NCI-H1694 treated with DMSO at 0.1 percent for 48 hours (cell line): ENCODE measurements at regions not wholly inside any gene's neighbourhood (a gene's known extent, or its start where the extent isn't known, plus 50 kb on each side); places are given as distances from the start of the nearest gene placed in this dataset.

Experiments
- DNase-seq: peaks from one replicate; lab custom pipeline; 2025; lab: John Stamatoyannopoulos, UW

DNA sequence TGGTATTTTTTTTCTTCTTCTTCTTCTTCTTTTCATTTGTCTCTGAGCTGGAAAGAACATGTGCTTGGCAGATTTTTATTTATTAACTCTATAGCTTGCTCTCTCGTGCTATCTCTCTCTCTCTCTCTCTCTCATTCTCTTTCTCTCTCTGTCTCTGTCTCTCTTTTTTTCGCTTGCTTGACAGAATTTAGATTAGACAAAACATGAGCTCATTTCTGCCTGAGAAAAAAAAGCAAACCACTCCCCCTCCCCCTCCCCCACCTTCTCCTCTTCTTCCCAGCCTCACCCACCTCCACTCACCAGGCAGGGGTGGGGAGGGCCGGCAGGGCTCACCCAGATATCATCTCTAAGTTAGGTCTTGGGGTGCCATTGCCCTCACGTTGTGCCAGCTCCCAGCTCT, 81.5 kb downstream of the PJA1 start:
- no peak for DNase-seq

DNA sequence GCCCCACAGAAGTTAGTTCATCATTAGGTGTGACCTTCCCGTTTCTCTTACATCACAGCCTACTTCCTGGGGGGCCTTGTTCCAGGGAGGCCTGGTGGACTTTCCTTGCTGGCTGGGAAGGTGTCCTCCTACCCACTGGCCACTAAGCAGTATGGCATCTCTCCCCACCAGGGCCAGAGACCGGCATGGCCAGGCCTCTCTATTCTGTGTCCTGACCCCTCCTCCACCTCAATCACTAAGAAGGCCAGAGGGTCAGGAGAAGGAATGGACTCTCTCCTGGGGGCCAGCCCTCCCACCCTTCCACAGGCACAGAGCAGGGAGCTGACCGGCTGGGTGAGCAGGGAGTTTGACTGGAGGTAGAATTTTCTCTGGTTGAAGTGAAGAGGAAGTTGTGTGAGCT, 81.9 kb downstream of the PJA1 start:
- no peak for DNase-seq

DNA sequence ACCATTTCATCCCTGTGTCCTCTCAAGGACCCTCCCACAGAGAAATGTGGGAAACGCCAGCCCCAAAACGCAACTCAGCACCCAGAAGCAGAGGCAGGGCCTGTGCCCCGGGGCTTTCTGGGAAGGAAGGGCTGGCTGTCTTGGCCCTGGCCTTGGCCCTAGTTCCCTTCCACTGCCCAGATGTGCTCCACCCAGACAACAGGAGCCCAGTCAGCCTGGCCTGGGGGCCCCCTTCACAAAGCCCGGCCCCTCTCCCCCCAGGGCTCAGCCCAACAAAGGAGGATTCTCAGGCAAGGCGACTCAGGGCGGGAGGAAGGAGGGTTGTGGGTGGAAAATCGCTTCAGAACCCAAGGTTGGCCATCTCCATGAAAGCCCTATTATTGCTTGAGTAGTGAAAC, 82.5 kb downstream of the PJA1 start:
- no peak for DNase-seq

DNA sequence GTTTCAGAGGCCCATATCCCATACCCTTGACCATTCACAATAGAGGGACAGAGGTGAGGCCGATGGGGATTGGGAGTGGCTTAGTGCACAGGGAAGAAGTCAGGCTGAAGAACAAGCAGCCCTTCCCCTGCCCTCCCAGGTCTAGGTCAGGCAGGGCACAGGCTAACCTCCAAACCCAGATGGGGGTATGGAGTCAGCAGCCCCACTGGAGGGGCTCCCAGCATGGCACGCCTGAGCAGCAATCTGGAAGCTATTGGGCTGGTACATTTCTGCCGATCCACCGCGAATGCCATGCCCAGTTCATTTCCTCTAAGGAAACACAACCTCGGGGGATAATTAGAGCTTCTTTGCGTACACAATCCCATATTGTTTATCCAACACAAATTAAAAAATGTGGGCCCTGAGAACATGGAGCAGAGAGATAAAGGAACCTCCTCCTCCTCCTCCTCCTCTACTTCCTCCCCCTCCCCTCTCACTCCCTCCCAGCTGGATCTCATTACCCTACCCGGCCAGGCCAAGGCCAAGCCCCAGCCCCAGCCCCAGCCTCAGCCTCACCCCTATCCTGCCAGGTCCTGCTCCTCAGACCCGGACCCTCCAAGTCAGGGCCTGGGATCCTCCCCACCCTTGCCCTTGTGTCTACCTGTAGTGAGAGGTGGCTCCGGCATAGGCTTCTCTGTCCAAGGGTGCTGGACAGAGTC, 83.0 kb downstream of the PJA1 start:
- DNase-seq, result no peak

DNA sequence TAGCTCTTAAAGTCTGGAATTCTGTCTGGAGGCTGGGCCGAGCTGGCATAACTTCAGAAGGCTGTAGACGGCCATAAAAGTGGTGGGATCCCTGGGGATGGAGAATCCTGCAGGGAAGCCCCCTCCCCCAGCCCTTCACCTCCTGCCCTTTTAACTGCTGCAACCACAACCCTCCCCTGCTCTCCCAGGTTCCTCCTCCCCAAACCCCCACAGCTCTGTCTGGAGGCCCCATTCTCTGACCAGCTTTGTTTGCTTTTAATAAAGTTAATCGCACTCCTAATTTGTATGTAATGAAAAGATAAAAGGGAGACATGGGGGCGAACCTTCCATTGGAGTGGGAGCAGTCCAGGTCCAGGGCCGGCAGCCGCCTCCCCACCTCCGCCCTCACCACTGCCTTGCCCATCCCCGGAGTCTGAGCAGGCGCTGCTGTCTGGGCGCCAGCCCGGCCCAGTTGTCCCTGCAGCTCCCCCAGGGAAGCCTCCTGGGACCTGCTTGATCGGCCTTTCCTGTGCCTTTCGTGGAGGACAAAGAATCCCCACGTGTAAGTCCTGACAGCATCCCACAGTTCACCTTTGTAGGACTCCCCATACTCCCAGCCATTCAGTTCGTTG, 84.3 kb downstream of the PJA1 start:
- DNase-seq, result no peak

DNA sequence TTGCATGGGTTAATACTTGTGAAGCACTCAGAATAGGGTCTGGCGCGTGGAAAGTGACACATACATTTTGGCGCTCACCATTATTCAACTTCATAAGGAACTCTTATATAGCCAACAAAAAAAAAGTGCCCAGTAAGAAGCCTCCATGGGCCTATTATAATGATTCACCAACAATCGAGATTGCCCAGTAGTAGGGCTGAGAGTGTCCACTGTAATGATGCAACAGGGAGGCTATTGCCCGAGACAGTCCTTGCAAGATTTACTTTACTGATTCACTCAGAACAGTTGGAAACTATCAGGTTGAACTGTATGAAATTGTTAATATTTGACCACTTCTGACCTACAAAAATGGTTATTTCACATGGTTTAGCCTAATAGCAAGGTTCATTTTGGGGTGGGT, 86.0 kb downstream of the PJA1 start:
- no peak for DNase-seq

DNA sequence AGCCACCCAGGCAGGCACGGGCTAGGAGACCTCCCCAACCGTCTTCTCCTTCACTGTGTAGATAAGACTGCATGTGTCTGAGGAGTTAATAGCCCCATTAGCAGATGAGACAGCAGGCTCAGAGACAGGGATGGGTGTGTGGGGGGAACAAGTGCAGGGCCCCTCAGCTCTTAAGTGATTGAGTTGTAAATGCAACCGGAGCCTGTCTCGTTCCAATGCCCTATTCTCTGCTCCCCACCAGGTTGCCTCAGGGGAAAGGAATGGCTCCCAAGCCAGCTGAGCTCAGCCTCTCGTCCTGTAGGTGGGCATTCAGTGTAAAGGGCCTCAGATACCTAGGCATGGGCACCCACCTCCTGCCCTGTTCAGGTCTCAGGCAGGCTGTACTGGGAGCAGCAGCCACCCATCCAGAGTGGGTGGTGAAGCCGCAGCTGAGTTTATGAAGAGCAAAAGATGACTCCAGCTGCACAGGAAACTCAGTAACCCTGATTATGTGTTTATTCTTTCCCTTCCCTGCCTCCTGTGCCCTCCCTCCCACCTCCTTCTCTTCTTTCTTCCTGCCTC, 87.3 kb downstream of the PJA1 start:
- no peak for DNase-seq

DNA sequence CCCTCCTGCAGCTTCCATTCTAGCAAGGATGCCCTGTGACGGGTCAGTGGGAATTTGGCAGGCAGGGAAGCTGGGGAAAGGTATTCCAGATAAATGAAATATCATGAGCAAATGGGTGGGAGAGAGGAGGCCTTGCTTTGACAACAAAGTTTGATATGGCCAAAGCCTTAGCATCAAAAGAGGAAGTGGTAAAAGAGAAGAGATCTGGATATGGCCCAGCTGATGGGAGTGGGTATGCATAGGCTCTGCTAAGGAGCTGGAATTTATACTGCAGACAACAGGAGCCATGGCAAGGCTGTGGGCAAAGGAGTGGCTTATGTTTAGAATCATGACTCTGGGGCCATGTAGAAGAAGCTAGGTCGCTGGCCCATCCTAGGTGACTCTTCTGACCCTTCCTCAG, 89.2 kb downstream of the PJA1 start:
- DNase-seq, result no peak

DNA sequence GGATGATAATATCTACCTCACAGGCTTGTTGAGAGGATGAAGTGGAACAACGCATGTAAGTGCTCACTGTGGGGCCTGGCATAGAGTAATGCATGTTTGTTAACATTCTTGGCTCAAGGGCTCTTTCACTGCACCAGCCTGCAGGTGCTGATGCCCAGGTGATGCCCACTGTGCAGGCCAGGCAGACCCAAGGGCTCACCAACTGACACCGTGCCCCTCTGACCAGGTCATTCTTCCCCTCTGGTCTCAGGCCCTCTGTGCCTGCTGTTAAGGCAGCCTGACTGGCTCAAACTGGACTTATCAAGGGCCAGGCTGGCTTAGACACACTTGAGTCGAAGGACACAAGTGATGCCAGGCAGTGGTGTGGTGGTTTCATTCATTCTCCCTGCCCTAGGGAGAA, 90.5 kb downstream of the PJA1 start:
- DNase-seq, result no peak

DNA sequence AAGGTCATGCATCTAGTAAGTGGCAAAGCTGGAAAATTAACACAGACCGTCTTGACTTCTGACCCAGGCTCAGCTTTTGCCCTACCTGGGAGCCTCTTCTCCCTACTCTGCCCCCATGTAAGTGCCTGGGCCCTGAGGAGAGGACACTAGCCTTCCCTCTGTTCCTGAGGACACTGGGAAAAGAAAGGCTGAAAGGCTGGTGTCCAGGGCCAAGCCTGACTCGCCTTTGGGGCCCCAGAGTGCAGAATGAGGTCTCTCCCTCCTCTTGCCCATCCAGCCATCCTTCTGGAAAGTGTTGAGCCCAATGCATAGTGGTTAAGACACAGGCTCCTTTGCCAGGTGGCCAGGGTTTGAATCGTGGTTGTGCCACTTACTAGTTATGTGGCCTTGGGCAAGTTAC, 91.5 kb downstream of the PJA1 start:
- no peak for DNase-seq

DNA sequence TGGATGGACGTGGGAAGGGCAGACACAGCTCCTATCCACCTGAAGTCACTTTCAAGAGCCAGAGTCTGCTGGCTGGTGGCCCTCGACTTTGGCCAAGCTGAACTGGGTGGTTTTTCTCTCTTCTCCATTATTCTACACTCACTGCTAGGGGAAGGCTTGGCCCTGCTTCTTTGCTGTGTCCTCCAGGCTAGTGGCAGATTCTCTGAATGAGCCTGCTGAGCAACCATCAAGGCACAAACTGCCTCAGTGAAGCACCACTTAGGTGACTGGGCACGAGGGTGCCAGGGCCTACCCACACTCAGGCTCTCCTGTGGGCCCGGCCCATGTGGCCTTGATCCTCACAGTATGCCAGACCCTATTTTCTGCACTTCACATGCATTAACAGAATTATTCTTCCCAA, 92.0 kb downstream of the PJA1 start:
- DNase-seq, result no peak

DNA sequence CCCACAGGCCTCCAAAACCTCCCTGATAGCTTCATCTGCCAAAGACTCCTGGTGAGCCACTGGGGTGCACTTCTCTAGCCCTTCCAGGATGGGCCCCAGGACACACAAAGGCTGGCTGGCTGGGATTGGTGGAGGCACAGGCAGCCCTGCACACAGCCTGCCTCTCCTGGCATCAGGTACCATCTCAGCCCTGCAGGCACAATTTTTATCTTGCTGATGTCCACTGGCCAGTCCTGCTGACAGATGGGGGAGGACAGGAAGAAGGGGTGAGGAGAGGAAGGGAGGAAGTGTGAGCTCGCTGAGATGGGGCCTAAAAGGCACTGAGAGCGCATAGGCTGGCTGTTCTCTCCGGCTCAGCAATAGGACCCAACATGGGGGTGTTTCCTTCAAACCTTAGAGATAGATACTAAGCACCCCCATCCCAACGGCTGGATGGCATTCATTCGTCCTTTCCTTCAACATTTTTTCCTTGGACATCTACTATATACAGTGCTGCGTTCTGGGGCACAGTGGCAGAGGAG, 92.7 kb downstream of the PJA1 start:
- no peak for DNase-seq

DNA sequence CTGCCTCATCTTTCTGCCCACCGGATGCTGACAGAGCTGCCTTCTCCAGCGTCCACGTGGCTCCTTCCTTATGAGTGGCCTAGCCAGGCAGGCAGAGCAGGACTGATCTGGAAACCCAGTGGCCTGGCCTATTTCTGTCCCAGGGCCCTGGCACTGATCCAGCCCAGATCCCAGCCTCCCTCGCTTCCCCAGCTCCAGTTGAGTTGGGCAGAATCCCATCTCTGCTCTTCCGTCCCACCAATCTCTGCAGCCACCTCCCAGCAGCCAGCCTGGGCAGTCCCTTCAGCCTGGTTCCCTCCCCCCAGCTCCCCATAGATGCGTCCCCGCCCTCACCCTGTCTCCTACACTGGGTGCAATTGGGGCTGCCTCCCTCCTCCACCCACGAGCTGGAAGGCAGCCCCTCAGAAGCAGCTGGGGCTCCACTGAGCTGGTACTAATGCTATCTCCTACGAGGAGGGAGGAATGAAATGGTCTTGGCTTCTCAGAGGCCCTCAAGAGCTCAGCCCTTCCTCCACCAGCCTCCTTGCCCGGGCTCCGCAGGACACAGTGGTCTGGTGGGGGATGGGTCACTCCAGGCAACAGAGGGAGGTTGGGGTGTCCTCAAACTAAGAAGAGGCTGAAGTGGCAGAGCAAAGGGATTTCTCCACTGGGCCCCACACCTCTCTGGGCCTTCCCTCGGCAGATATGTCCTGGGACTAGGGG, 94.2 kb downstream of the PJA1 start:
- no peak for DNase-seq

DNA sequence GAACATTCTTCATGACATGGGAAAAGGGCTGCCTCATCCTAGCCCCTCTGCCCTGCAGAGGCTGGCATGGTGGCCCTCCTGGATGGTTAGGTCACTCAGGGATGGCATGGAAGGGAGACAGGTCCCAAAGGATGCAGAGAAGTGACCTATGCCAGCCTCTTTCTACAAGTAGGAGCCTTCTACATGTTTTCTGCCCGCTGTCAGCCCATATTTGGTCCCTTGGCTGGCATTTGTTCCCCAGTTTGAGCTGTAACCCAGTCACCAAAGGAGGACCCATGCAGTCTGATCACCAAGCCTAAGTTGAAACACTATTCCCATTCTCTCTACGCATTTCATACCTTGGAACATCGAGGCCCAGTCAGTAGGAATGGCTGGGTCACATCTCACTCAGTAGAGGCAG, 95.4 kb downstream of the PJA1 start:
- DNase-seq, result no peak

DNA sequence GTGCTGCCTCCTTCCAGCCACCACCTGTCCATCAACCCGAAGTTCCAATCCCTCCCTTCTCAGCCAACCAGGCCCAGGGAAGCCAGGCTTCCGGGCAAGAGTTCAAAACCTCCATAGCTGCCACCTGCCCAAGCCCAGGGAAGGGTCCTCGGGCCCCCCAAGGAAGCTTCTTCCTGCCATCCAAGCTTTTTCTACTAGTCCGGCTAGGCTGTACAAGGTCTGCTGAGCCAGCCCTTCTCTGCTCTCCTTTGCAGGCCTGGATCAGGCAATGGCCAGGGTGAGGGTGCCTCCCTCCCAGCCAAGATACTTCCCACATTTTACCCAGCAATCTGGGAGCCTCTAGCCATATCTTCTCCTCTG, 96.2 kb downstream of the PJA1 start:
- DNase-seq, result no peak

DNA sequence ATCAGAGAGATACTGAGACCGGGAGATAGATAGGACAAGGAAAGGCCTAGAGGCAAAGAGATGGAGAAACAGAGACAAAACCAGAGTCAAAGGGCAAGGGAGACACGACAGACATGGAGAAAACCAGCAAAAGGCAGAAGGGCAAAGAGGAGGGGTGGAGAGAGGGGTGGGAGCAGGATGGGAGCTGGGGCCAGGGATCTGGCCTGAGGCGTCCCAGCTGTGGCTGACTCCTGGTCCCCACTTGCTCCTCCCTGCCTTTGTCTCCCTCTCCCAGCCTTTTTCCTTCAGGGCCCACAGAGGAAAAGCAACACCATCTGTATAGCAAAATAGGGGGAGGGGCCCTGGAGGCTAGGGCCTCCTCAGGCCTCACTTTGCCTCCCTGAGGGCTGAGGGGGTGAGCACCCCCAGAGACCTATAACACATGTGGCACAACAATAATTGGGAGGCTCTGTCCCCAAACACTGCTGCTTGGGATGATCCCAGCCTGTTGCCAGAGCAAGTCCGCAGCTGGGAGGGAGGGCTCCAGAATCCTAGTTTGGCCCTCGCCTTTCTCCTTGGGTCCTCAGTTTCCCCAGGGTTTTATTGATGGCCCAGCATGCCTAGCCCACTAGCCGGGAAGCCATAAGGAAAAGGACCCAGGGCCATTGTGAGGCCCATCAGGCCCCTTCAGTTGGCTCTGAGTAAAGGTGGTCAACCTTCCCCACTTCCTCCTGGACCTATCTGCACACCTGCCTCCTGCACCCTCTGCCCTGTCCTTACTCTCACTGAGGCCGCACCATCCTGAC, 96.8 kb downstream of the PJA1 start:
- no peak for DNase-seq

DNA sequence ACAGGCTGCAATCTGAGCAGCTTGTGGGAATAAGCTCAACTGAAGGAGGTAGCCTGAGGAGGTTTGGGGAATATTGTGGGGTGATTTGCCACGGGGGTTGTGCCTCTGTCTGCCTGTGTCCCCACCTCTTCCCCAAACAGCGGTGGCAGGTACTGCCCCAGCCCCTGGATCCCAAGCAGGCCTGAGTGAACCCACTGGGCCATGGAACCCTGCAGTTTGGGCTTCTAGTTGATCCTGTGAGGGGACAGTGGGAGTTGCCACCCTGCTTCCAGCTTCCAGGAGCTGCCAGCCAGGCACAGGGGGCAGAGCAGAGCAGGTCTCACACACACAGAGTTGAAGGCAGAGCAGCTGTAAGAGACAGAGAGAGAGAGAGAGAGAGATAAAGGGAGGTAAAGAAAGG, 97.4 kb downstream of the PJA1 start:
- no peak for DNase-seq

DNA sequence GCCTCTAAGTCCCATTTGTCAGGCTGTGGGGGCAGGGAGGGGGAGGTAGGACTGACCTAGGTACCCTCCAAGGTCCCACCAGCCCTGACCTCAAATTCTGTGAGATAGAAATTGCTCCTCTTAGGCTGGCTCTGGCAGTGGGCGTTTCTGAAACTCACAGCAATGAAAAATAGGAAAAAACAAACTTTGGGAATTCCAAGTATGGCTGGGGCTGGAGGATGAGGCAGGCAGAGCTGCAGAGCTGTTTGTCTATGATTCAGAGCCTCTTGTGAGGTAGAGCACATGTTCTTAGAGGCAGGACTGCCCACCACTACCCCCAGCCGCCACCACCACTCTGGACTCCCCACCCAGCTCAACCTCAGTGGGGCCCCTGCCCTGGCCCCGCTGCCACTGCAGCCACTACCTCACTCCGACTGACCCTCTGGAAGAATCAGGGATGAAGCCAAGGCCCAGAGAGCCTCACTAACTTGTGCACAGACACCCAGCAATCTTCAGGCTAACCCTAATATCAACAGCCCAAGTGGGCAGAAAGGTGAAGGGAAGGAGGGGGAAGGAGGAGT, 98.2 kb downstream of the PJA1 start:
- DNase-seq, result no peak

DNA sequence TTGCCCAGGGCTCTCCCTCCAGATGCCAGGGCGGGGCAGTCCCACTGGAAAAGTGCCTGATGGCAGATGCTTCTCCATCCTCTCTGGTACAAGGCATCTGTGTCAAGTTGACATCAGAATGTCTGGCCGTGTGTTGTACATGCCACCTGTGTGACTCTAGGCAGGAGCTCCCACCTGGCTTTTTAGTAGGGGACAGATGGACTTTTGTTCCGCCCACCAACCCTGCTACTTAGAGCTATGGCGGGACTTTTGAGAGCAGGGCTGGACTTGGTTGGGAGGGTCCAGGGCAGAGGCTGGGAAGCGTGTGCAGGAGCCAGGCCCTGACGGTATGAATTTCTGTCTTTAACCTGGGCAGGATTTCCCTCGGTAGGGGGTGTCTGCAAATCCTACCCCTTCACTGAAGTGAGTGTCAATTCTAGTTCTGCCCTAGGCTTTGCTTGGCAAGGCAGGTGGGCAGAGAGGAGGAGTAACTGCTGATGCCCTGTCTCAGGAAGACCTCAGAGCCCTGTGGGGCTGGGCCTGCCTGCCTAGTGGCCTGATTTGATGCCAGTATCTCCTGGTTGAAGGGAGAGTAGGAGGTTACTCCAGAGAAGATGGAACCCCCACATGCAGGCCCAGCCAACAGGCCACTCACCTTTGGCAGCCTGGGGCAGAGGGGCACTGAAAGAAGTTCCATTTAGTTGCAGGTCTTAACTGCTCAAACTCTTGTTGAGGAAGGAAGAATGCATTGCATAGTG, 99.1 kb downstream of the PJA1 start:
- peak; percentile 85 for DNase-seq

DNA sequence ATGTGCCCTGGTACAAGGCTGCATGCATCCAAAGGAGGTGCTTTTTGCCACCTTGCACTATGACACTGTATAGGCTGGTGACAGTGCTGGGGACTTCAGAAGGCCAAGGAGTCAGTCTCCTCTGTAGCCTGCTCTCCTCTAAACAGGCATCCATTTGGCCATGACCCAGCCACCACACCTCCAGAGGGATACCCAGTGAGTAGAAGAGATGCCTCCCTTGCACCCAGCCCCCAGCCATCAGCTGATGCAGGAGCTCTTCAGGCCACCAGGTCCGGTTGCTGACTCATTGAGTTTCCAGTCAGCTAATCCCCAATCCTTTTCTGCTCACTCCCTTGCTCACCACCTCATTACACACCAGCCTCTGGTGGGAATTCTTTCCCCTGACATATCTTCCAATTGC, 99.8 kb downstream of the PJA1 start:
- DNase-seq, result peak; percentile 29

DNA sequence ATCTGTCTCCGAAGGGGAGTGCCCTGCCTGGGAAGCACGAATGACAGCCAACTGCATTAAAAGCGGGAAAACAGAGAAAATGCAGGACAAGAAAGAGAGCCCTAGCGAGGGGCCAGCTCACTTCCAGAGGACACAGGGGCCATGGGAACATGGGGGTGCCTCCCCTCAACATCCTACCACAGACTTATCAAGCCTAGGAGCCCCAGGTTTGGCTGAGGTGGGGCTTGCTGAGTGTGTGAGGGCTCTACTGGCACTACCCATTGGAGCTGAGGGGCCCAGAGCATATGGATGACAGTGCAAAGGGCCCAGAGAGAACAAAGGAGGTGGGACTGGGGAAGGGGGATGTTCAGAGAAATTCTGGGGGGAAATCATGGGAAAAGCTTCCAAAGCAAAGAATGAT, 101.8 kb downstream of the PJA1 start:
- DNase-seq, result no peak
